ENCODE measurements at regions not wholly inside any gene's neighbourhood (a gene's known extent, or its start where the extent isn't known, plus 50 kb on each side); places are given as distances from the start of the nearest gene placed in this dataset.

DNA sequence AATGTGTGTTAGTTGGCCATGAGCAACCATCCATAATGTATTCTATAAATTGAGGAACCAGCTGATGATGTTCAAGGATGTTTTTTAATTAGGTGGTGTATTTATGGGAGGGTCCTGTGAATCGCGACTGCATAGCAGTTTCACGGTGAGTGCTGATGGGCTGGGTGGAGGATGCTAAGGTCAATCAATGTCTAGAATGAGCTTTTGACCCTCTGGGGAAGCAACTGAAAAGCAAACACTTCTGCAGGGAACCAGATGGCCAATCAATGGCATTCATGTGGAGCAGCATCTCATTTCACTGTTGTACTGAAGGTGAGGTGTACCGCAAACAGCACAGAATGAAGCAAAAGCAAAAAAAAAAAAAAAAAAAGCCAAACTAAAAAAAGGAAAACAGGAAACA, 676.1 kb upstream of the TMEM132C start (continued):
- TF ChIP-seq, protein P1, sequence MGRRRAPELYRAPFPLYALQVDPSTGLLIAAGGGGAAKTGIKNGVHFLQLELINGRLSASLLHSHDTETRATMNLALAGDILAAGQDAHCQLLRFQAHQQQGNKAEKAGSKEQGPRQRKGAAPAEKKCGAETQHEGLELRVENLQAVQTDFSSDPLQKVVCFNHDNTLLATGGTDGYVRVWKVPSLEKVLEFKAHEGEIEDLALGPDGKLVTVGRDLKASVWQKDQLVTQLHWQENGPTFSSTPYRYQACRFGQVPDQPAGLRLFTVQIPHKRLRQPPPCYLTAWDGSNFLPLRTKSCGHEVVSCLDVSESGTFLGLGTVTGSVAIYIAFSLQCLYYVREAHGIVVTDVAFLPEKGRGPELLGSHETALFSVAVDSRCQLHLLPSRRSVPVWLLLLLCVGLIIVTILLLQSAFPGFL (CRISPR knock-in tag; IDR thresholded peaks at IDR 0.05; ENCODE audit: borderline replicate concordance): no peak
- TF ChIP-seq GTF2I (CRISPR knock-in tag; conservative IDR thresholded peaks at IDR 0.05): no peak
- TF ChIP-seq, protein P2, sequence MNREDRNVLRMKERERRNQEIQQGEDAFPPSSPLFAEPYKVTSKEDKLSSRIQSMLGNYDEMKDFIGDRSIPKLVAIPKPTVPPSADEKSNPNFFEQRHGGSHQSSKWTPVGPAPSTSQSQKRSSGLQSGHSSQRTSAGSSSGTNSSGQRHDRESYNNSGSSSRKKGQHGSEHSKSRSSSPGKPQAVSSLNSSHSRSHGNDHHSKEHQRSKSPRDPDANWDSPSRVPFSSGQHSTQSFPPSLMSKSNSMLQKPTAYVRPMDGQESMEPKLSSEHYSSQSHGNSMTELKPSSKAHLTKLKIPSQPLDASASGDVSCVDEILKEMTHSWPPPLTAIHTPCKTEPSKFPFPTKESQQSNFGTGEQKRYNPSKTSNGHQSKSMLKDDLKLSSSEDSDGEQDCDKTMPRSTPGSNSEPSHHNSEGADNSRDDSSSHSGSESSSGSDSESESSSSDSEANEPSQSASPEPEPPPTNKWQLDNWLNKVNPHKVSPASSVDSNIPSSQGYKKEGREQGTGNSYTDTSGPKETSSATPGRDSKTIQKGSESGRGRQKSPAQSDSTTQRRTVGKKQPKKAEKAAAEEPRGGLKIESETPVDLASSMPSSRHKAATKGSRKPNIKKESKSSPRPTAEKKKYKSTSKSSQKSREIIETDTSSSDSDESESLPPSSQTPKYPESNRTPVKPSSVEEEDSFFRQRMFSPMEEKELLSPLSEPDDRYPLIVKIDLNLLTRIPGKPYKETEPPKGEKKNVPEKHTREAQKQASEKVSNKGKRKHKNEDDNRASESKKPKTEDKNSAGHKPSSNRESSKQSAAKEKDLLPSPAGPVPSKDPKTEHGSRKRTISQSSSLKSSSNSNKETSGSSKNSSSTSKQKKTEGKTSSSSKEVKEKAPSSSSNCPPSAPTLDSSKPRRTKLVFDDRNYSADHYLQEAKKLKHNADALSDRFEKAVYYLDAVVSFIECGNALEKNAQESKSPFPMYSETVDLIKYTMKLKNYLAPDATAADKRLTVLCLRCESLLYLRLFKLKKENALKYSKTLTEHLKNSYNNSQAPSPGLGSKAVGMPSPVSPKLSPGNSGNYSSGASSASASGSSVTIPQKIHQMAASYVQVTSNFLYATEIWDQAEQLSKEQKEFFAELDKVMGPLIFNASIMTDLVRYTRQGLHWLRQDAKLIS (CRISPR knock-in tag; IDR thresholded peaks at IDR 0.05; ENCODE audit: borderline replicate concordance): no peak
- TF ChIP-seq EMX1 (CRISPR knock-in tag; IDR thresholded peaks at IDR 0.05): no peak

DNA sequence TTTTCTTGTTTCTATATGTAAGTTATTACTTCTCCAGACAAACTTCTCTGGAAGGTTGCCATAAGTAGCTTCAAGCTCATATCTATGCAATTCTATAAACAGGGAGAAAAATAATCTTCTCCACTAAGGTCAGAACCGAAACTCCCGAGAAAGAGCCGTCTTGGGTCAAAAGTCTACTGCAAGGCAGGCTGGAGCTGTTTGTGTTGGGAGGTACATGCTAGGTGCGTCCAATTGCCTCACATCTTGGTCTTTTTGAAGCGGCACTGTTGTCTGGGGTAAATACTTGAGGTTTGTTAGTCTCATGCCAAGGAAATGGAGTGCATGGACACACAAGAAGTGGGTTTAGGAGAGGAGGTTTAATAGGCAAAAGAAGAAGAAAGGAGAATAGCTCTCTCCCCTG, 674.7 kb upstream of the TMEM132C start:
- POLR2A ChIA-PET: no interaction called here
- Mint-ChIP-seq H3K4me3 (no peak overlapping the region), H3K27me3 (ENCODE audit: low read depth) (no peaks in the 10 kb centered on the region), H3K9me3 (peaks cover 5% of the 10 kb centered on the region; the same call in 1 of the 2 replicates), H3K27ac (no peak overlapping the region), H3K4me1 (peaks cover 87% of the 10 kb centered on the region), H3K36me3 (peaks cover under 1% of the 10 kb centered on the region; the same call in 1 of the 2 replicates)
- ATAC-seq: no peak
- DNase-seq (ENCODE audit: low spot score): no peak
- CTCF ChIA-PET: interaction anchor here (1.6 kb wide), 1 partner anchor 85 kb away, joined by 3 read pairs; no protein-coding TSS in a partner anchor
- TF ChIP-seq ZNF232 (CRISPR knock-in tag; IDR thresholded peaks at IDR 0.05): no peak
- no peak for TF ChIP-seq SP1 (CRISPR knock-in tag; conservative IDR thresholded peaks at IDR 0.05)
- TF ChIP-seq, protein P3, sequence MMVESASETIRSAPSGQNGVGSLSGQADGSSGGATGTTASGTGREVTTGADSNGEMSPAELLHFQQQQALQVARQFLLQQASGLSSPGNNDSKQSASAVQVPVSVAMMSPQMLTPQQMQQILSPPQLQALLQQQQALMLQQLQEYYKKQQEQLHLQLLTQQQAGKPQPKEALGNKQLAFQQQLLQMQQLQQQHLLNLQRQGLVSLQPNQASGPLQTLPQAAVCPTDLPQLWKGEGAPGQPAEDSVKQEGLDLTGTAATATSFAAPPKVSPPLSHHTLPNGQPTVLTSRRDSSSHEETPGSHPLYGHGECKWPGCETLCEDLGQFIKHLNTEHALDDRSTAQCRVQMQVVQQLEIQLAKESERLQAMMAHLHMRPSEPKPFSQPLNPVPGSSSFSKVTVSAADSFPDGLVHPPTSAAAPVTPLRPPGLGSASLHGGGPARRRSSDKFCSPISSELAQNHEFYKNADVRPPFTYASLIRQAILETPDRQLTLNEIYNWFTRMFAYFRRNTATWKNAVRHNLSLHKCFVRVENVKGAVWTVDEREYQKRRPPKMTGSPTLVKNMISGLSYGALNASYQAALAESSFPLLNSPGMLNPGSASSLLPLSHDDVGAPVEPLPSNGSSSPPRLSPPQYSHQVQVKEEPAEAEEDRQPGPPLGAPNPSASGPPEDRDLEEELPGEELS (CRISPR knock-in tag; IDR thresholded peaks at IDR 0.05): no peak
- TF ChIP-seq, protein P4, sequence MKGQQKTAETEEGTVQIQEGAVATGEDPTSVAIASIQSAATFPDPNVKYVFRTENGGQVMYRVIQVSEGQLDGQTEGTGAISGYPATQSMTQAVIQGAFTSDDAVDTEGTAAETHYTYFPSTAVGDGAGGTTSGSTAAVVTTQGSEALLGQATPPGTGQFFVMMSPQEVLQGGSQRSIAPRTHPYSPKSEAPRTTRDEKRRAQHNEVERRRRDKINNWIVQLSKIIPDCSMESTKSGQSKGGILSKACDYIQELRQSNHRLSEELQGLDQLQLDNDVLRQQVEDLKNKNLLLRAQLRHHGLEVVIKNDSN (CRISPR knock-in tag; IDR thresholded peaks at IDR 0.05): no peak
- no peak for TF ChIP-seq GABPB1 (CRISPR knock-in tag; IDR thresholded peaks at IDR 0.05)
- TF ChIP-seq ZNF671 (CRISPR knock-in tag; IDR thresholded peaks at IDR 0.05): no peak
- TF ChIP-seq, protein P5, sequence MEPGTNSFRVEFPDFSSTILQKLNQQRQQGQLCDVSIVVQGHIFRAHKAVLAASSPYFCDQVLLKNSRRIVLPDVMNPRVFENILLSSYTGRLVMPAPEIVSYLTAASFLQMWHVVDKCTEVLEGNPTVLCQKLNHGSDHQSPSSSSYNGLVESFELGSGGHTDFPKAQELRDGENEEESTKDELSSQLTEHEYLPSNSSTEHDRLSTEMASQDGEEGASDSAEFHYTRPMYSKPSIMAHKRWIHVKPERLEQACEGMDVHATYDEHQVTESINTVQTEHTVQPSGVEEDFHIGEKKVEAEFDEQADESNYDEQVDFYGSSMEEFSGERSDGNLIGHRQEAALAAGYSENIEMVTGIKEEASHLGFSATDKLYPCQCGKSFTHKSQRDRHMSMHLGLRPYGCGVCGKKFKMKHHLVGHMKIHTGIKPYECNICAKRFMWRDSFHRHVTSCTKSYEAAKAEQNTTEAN (CRISPR knock-in tag; IDR thresholded peaks at IDR 0.05): no peak
- TF ChIP-seq, protein P6, sequence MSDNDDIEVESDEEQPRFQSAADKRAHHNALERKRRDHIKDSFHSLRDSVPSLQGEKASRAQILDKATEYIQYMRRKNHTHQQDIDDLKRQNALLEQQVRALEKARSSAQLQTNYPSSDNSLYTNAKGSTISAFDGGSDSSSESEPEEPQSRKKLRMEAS (CRISPR knock-in tag; IDR thresholded peaks at IDR 0.05): no peak
- no peak for TF ChIP-seq ATF1 (CRISPR knock-in tag; IDR thresholded peaks at IDR 0.05)
- TF ChIP-seq SOX15 (CRISPR knock-in tag; IDR thresholded peaks at IDR 0.05): no peak
- TF ChIP-seq RELA (CRISPR knock-in tag; IDR thresholded peaks at IDR 0.05; ENCODE audit: borderline replicate concordance): no peak
- no peak for TF ChIP-seq NFATC4 (CRISPR knock-in tag; IDR thresholded peaks at IDR 0.05)
- TF ChIP-seq HMGA2 (CRISPR knock-in tag; IDR thresholded peaks at IDR 0.05): no peak
- TF ChIP-seq, protein P7, sequence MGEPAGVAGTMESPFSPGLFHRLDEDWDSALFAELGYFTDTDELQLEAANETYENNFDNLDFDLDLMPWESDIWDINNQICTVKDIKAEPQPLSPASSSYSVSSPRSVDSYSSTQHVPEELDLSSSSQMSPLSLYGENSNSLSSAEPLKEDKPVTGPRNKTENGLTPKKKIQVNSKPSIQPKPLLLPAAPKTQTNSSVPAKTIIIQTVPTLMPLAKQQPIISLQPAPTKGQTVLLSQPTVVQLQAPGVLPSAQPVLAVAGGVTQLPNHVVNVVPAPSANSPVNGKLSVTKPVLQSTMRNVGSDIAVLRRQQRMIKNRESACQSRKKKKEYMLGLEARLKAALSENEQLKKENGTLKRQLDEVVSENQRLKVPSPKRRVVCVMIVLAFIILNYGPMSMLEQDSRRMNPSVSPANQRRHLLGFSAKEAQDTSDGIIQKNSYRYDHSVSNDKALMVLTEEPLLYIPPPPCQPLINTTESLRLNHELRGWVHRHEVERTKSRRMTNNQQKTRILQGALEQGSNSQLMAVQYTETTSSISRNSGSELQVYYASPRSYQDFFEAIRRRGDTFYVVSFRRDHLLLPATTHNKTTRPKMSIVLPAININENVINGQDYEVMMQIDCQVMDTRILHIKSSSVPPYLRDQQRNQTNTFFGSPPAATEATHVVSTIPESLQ (CRISPR knock-in tag; IDR thresholded peaks at IDR 0.05): no peak
- TF ChIP-seq, protein P8, sequence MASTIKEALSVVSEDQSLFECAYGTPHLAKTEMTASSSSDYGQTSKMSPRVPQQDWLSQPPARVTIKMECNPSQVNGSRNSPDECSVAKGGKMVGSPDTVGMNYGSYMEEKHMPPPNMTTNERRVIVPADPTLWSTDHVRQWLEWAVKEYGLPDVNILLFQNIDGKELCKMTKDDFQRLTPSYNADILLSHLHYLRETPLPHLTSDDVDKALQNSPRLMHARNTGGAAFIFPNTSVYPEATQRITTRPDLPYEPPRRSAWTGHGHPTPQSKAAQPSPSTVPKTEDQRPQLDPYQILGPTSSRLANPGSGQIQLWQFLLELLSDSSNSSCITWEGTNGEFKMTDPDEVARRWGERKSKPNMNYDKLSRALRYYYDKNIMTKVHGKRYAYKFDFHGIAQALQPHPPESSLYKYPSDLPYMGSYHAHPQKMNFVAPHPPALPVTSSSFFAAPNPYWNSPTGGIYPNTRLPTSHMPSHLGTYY (CRISPR knock-in tag; IDR thresholded peaks at IDR 0.05): no peak
- TF ChIP-seq, protein P9, sequence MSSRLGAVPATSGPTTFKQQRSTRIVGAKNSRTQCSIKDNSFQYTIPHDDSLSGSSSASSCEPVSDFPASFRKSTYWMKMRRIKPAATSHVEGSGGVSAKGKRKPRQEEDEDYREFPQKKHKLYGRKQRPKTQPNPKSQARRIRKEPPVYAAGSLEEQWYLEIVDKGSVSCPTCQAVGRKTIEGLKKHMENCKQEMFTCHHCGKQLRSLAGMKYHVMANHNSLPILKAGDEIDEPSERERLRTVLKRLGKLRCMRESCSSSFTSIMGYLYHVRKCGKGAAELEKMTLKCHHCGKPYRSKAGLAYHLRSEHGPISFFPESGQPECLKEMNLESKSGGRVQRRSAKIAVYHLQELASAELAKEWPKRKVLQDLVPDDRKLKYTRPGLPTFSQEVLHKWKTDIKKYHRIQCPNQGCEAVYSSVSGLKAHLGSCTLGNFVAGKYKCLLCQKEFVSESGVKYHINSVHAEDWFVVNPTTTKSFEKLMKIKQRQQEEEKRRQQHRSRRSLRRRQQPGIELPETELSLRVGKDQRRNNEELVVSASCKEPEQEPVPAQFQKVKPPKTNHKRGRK (CRISPR knock-in tag; IDR thresholded peaks at IDR 0.05; ENCODE audit: borderline replicate concordance): no peak
